C4-2B (cell line): ENCODE measurements at regions not wholly inside any gene's neighbourhood (a gene's known extent, or its start where the extent isn't known, plus 50 kb on each side); places are given as distances from the start of the nearest gene placed in this dataset.

Experiments used
- ZFX ChIP-seq: fragments of 450-650 bp; IDR thresholded peaks from 2 replicates; pipeline ENCODE4 v1.6.1; 2017
- TF ChIP-seq, protein P1 (sequence below): fragments of 450-650 bp; conservative IDR thresholded peaks from 2 replicates; pipeline ENCODE4 v1.5.1; 2017; ENCODE audit warnings: mild to moderate bottlenecking

DNA sequence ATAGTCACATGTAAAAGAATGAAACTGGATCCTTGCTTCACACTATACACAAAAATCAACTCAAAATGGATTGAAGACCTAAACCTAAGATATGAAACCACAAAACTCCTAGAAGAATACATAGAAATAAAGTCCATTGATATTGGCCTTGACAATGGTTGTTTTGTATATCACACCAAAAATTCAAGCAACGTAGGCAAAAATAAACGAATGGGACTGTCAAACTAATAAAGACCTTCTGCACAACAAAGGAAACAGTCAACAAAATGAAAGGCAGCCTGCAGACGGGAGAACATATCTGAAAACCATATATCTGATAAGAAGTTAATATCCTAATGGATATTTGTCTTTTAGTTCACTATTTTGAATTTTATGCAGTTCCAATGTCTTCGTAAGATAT lies 292.3 kb upstream of the CNTN5 start:
- TF ChIP-seq, protein P1, sequence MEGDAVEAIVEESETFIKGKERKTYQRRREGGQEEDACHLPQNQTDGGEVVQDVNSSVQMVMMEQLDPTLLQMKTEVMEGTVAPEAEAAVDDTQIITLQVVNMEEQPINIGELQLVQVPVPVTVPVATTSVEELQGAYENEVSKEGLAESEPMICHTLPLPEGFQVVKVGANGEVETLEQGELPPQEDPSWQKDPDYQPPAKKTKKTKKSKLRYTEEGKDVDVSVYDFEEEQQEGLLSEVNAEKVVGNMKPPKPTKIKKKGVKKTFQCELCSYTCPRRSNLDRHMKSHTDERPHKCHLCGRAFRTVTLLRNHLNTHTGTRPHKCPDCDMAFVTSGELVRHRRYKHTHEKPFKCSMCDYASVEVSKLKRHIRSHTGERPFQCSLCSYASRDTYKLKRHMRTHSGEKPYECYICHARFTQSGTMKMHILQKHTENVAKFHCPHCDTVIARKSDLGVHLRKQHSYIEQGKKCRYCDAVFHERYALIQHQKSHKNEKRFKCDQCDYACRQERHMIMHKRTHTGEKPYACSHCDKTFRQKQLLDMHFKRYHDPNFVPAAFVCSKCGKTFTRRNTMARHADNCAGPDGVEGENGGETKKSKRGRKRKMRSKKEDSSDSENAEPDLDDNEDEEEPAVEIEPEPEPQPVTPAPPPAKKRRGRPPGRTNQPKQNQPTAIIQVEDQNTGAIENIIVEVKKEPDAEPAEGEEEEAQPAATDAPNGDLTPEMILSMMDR: no peak
- no peak for TF ChIP-seq ZFX
